ENCODE measurements at regions not wholly inside any gene's neighbourhood (a gene's known extent, or its start where the extent isn't known, plus 50 kb on each side); places are given as distances from the start of the nearest gene placed in this dataset.

DNA sequence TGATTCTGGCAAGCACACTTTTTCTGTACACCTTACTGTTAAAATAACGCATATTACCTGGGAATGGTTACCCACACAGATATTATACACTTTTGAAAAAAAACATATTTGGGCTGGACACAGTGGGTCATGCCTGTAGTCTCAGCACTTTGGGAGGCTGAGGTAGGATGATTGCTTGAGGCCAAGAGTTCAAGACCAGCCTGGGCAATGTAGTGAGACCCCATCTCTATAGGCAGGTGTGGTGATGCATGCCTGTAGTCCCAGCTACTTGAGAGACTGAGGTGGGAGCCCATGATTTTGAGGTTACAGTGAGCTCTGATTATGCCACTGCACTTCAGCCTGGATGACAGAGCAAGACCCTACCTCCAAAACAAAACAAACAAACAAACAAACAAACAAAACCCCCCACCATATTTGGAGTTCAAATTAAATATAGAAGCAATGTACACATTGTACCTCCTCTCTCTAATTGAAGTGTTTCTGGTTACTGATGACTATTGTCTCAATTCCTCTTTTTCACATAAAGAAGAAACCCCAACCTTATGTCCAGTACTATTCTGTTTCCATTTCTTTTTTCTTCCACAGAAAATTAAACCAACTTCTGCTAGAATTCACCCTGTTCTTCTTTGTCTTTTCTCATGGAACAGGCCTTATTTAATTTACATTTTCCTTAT is 152.6 kb upstream of the UMPS start:
- TF ChIP-seq, protein P1, sequence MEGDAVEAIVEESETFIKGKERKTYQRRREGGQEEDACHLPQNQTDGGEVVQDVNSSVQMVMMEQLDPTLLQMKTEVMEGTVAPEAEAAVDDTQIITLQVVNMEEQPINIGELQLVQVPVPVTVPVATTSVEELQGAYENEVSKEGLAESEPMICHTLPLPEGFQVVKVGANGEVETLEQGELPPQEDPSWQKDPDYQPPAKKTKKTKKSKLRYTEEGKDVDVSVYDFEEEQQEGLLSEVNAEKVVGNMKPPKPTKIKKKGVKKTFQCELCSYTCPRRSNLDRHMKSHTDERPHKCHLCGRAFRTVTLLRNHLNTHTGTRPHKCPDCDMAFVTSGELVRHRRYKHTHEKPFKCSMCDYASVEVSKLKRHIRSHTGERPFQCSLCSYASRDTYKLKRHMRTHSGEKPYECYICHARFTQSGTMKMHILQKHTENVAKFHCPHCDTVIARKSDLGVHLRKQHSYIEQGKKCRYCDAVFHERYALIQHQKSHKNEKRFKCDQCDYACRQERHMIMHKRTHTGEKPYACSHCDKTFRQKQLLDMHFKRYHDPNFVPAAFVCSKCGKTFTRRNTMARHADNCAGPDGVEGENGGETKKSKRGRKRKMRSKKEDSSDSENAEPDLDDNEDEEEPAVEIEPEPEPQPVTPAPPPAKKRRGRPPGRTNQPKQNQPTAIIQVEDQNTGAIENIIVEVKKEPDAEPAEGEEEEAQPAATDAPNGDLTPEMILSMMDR (IDR thresholded peaks at IDR 0.05; ENCODE audit: extremely low read depth in 1 of 2, insufficient read depth in 1 of 2, low read depth in 1 of 2, low read length in 2 of 2): no peak
- TF ChIP-seq POLR2AphosphoS5 (IDR thresholded peaks at IDR 0.05; ENCODE audit: insufficient read depth, low read depth, low read length) (no peak), MYC (IDR thresholded peaks at IDR 0.05; ENCODE audit: low read depth, low read length) (no peak), POLR2A (IDR thresholded peaks at IDR 0.05; ENCODE audit: low read depth, low read length) (no peak), EZH2 (IDR thresholded peaks at IDR 0.05; ENCODE audit: borderline replicate concordance, low read depth, low read length, severe bottlenecking) (no peak), FOS (IDR thresholded peaks at IDR 0.05; ENCODE audit: borderline replicate concordance, insufficient read depth, low read length) (no peak), GATA2 (IDR thresholded peaks at IDR 0.05; ENCODE audit: insufficient read depth, insufficient read length, low read depth, low read length) (no peak)
- TF ChIP-seq, protein P2, sequence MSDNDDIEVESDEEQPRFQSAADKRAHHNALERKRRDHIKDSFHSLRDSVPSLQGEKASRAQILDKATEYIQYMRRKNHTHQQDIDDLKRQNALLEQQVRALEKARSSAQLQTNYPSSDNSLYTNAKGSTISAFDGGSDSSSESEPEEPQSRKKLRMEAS (IDR thresholded peaks at IDR 0.05; ENCODE audit: insufficient read depth, insufficient read length): no peak
